GM23338 (cell line): ENCODE measurements at regions not wholly inside any gene's neighbourhood (a gene's known extent, or its start where the extent isn't known, plus 50 kb on each side); places are given as distances from the start of the nearest gene placed in this dataset.

Source experiments
- ATAC-seq: fragments of 200-7000 bp; cut with Tn5 transposase; 3 replicates; pipeline ENCODE4 v1.9.1; 2020
- DNase-seq: peaks from one replicate; pipeline ENCODE4 v3.0.0-alpha.2; 2015; ENCODE audit warnings: low spot score
- H2AFZ ChIP-seq: fragments of 200-600 bp; sonication (generic); 2 replicates; pipeline ENCODE4 v1.8.0; 2016; ENCODE audit warnings: antibody characterized with exemption, mild to moderate bottlenecking, moderate library complexity
- H3F3A ChIP-seq: fragments of 200-600 bp; sonication (generic); replicated peaks from 2 replicates; pipeline ENCODE4 v1.8.0; 2017; ENCODE audit warnings: antibody characterized with exemption, mixed run types, low read depth
- H3K27ac ChIP-seq: fragments of 200-600 bp; sonication (generic); 2 replicates; pipeline ENCODE4 v1.6.1; 2016; ENCODE audit warnings: low read depth
- H3K27me3 ChIP-seq: fragments of 200-600 bp; sonication (generic); 2 replicates; pipeline ENCODE4 v1.8.0; 2016; ENCODE audit warnings: mild to moderate bottlenecking, mixed run types, moderate library complexity; ENCODE audit not compliant: insufficient read depth
- H3K36me3 ChIP-seq: fragments of 200-600 bp; sonication (generic); 2 replicates; pipeline ENCODE4 v1.8.0; 2016; ENCODE audit warnings: mild to moderate bottlenecking; ENCODE audit not compliant: insufficient read depth
- H3K4me1 ChIP-seq: fragments of 200-600 bp; sonication (generic); 2 replicates; pipeline ENCODE4 v1.8.0; 2016; ENCODE audit warnings: mild to moderate bottlenecking, moderate library complexity; ENCODE audit not compliant: insufficient read depth
- H3K4me2 ChIP-seq: fragments of 200-600 bp; sonication (generic); 2 replicates; pipeline ENCODE4 v1.7.1; 2017; ENCODE audit warnings: mixed run types
- H3K4me3 ChIP-seq: fragments of 200-600 bp; sonication (generic); 2 replicates; pipeline ENCODE4 v1.6.1; 2016; ENCODE audit warnings: mixed run types
- H3K79me2 ChIP-seq: fragments of 200-600 bp; sonication (generic); replicated peaks from 2 replicates; pipeline ENCODE4 v1.8.0; 2017; ENCODE audit warnings: mild to moderate bottlenecking; ENCODE audit not compliant: insufficient read depth
- H3K9me2 ChIP-seq: fragments of 200-600 bp; sonication (generic); 2 replicates; pipeline ENCODE4 v1.8.0; 2017; ENCODE audit not compliant: insufficient read depth
- H4K20me1 ChIP-seq: fragments of 200-600 bp; sonication (generic); replicated peaks from 2 replicates; pipeline ENCODE4 v1.8.0; 2017; ENCODE audit warnings: mild to moderate bottlenecking; ENCODE audit not compliant: insufficient read depth
- H3K27ac Mint-ChIP-seq: 2 replicates; pipeline ENCODE4 v1.8.0; 2020; ENCODE audit warnings: inconsistent platforms, mild to moderate bottlenecking, moderate library complexity, mixed read lengths
- H3K27me3 Mint-ChIP-seq: 3 replicates; pipeline ENCODE4 v1.8.0; 2022; ENCODE audit warnings: low read depth, mild to moderate bottlenecking, moderate library complexity, mixed read lengths, inconsistent platforms; ENCODE audit not compliant: insufficient read depth, poor library complexity
- H3K36me3 Mint-ChIP-seq: 3 replicates; pipeline ENCODE4 v1.8.0; 2021; ENCODE audit warnings: low read depth, mild to moderate bottlenecking, inconsistent platforms, moderate library complexity, mixed read lengths
- H3K4me1 Mint-ChIP-seq: 3 replicates; pipeline ENCODE4 v1.8.0; 2020; ENCODE audit warnings: mild to moderate bottlenecking, inconsistent platforms, mixed read lengths
- H3K4me3 Mint-ChIP-seq: 3 replicates; pipeline ENCODE4 v1.8.0; 2021; ENCODE audit warnings: moderate library complexity, mild to moderate bottlenecking, inconsistent platforms, mixed read lengths
- H3K9me3 Mint-ChIP-seq: 3 replicates; pipeline ENCODE4 v1.8.0; 2020; ENCODE audit warnings: moderate library complexity, mild to moderate bottlenecking, inconsistent platforms, mixed read lengths
- ZNF114 ChIP-seq: fragments of 250-450 bp; sonication (Bioruptor Pico); IDR thresholded peaks from 2 replicates; pipeline ENCODE4 v1.5.0; 2020; ENCODE audit warnings: mild to moderate bottlenecking, moderate library complexity
- ZNF331 ChIP-seq: fragments of 250-450 bp; sonication (Bioruptor Pico); IDR thresholded peaks from 2 replicates; pipeline ENCODE4 v1.5.0; 2020; ENCODE audit warnings: low read depth, mild to moderate bottlenecking, moderate library complexity
- TF ChIP-seq, protein P1 (sequence below): IDR thresholded peaks from one replicate; pipeline ENCODE4 v1.6.1; 2018; ENCODE audit warnings: antibody characterized with exemption; ENCODE audit not compliant: unreplicated experiment
- TF ChIP-seq, protein P2 (sequence below): fragments of 250-450 bp; sonication (Bioruptor Pico); IDR thresholded peaks from 2 replicates; pipeline ENCODE4 v1.5.0; 2020; ENCODE audit warnings: mild to moderate bottlenecking, moderate library complexity

DNA sequence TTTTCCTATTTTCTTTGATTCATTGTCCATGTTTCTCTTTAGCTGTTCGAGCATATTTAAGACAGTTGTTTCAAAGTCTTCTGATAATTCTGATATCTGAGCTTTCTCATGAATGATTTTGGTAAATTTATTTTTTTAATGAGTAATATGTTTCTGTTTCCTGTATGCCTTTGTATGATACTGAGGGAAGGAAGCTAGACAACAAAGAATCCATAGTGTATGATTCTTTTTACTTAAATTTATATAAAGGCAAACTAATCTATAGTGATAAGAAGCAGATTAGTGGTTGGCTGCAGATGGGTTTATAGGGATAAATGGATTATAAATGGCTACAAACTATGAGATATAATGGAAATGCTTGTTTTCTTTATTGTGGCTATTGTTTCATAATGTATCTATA lies 352.7 kb upstream of the CDH2 start (continued):
- TF ChIP-seq, protein P1, sequence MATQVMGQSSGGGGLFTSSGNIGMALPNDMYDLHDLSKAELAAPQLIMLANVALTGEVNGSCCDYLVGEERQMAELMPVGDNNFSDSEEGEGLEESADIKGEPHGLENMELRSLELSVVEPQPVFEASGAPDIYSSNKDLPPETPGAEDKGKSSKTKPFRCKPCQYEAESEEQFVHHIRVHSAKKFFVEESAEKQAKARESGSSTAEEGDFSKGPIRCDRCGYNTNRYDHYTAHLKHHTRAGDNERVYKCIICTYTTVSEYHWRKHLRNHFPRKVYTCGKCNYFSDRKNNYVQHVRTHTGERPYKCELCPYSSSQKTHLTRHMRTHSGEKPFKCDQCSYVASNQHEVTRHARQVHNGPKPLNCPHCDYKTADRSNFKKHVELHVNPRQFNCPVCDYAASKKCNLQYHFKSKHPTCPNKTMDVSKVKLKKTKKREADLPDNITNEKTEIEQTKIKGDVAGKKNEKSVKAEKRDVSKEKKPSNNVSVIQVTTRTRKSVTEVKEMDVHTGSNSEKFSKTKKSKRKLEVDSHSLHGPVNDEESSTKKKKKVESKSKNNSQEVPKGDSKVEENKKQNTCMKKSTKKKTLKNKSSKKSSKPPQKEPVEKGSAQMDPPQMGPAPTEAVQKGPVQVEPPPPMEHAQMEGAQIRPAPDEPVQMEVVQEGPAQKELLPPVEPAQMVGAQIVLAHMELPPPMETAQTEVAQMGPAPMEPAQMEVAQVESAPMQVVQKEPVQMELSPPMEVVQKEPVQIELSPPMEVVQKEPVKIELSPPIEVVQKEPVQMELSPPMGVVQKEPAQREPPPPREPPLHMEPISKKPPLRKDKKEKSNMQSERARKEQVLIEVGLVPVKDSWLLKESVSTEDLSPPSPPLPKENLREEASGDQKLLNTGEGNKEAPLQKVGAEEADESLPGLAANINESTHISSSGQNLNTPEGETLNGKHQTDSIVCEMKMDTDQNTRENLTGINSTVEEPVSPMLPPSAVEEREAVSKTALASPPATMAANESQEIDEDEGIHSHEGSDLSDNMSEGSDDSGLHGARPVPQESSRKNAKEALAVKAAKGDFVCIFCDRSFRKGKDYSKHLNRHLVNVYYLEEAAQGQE: no peak

DNA sequence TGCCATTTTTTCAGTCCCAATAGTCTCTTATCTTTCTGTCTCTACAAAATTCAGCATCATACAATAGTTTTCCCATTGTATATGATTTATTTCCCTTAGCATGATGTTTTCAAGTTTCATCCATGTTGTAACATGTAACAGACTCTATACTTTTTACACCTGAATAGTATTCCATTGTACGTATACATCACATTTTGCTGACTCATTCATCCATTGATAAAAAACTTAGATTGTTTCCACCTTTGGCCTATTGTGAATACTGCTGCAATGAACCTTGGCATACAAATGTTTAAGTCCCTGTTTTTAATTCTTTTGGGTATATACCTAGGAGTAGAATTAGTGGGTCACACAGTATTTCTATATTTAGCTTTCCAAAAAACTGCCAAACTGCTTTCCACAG lies 349.3 kb upstream of the CDH2 start:
- Histone ChIP-seq H3K36me3 (no peaks in the 10 kb centered on the region), H3K4me1 (peaks cover 28% of the 10 kb centered on the region), H3K79me2 (no peaks in the 10 kb centered on the region), H3K9me2 (no peaks in the 10 kb centered on the region), H3K4me3 (no peak overlapping the region), H3K27ac (no peak overlapping the region), H3F3A (no peaks in the 10 kb centered on the region), H2AFZ (no peak overlapping the region), H4K20me1 (no peaks in the 10 kb centered on the region), H3K27me3 (no peaks in the 10 kb centered on the region), H3K4me2 (no peak overlapping the region)
- TF ChIP-seq ZNF331 (no peak), ZNF114 (CRISPR knock-in tag) (no peak)
- ATAC-seq: no peak
- no peaks in the 10 kb centered on the region for H3K27me3 Mint-ChIP-seq
- no peak overlapping the region for H3K4me3 Mint-ChIP-seq
- no peak for DNase-seq
- no peak overlapping the region for H3K27ac Mint-ChIP-seq
- H3K36me3 Mint-ChIP-seq: no peaks in the 10 kb centered on the region
- no peaks in the 10 kb centered on the region for H3K9me3 Mint-ChIP-seq
- peaks cover 18% of the 10 kb centered on the region; the same call in 2 of the 3 replicates for H3K4me1 Mint-ChIP-seq

DNA sequence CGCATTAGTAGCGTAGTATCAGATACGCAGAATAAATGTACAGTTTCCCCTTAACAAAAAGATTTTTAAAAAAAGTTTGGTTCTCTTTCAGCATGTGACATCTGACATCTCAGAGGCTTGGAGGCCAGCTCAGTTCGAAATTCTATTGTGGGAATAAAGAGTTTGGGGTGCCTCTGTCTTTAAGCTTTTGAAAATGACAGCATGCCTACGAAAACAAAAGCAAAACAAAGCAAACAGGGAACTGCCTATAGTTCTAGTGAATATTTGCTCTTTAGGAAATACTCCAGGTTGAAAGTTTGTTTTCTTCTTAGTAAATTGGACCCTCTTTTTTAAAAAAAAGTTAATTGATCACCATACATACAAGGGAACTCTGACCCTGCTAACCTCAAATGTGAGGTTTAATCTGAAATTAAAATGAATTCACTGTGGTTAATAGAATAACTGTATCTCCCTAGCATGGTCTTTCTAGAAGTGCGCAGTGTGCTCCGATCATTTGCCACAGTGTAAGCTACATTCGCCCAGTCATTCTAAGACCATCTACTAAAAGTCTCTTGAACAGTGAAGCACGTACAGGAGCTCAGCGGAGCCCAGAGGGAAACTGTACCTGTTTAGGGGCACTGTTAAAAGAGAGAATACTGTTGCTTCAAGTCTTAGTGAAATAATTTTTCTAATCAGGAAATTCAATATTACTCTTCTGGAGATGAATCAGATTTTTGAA lies 347.0 kb upstream of the CDH2 start:
- no peak overlapping the region for H3K4me3 ChIP-seq
- H3K4me1 ChIP-seq: peaks cover 28% of the 10 kb centered on the region
- TF ChIP-seq, protein P2, sequence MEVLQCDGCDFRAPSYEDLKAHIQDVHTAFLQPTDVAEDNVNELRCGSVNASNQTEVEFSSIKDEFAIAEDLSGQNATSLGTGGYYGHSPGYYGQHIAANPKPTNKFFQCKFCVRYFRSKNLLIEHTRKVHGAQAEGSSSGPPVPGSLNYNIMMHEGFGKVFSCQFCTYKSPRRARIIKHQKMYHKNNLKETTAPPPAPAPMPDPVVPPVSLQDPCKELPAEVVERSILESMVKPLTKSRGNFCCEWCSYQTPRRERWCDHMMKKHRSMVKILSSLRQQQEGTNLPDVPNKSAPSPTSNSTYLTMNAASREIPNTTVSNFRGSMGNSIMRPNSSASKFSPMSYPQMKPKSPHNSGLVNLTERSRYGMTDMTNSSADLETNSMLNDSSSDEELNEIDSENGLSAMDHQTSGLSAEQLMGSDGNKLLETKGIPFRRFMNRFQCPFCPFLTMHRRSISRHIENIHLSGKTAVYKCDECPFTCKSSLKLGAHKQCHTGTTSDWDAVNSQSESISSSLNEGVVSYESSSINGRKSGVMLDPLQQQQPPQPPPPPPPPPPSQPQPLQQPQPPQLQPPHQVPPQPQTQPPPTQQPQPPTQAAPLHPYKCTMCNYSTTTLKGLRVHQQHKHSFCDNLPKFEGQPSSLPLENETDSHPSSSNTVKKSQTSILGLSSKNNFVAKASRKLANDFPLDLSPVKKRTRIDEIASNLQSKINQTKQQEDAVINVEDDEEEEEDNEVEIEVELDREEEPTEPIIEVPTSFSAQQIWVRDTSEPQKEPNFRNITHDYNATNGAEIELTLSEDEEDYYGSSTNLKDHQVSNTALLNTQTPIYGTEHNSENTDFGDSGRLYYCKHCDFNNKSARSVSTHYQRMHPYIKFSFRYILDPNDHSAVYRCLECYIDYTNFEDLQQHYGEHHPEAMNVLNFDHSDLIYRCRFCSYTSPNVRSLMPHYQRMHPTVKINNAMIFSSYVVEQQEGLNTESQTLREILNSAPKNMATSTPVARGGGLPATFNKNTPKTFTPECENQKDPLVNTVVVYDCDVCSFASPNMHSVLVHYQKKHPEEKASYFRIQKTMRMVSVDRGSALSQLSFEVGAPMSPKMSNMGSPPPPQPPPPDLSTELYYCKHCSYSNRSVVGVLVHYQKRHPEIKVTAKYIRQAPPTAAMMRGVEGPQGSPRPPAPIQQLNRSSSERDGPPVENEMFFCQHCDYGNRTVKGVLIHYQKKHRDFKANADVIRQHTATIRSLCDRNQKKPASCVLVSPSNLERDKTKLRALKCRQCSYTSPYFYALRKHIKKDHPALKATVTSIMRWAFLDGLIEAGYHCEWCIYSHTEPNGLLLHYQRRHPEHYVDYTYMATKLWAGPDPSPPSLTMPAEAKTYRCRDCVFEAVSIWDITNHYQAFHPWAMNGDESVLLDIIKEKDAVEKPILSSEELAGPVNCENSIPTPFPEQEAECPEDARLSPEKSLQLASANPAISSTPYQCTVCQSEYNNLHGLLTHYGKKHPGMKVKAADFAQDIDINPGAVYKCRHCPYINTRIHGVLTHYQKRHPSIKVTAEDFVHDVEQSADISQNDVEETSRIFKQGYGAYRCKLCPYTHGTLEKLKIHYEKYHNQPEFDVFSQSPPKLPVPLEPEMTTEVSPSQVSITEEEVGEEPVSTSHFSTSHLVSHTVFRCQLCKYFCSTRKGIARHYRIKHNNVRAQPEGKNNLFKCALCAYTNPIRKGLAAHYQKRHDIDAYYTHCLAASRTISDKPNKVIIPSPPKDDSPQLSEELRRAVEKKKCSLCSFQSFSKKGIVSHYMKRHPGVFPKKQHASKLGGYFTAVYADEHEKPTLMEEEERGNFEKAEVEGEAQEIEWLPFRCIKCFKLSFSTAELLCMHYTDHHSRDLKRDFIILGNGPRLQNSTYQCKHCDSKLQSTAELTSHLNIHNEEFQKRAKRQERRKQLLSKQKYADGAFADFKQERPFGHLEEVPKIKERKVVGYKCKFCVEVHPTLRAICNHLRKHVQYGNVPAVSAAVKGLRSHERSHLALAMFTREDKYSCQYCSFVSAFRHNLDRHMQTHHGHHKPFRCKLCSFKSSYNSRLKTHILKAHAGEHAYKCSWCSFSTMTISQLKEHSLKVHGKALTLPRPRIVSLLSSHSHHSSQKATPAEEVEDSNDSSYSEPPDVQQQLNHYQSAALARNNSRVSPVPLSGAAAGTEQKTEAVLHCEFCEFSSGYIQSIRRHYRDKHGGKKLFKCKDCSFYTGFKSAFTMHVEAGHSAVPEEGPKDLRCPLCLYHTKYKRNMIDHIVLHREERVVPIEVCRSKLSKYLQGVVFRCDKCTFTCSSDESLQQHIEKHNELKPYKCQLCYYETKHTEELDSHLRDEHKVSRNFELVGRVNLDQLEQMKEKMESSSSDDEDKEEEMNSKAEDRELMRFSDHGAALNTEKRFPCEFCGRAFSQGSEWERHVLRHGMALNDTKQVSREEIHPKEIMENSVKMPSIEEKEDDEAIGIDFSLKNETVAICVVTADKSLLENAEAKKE (CRISPR knock-in tag): no peak
- H3K27me3 ChIP-seq: no peaks in the 10 kb centered on the region
- no peak for ATAC-seq
- no peaks in the 10 kb centered on the region for H3K9me2 ChIP-seq
- no peak overlapping the region for H3K4me2 ChIP-seq
- H3K27ac ChIP-seq: no peak overlapping the region
- H3K27ac Mint-ChIP-seq: no peak overlapping the region
- peaks cover 18% of the 10 kb centered on the region; the same call in 2 of the 3 replicates for H3K4me1 Mint-ChIP-seq
- H3K36me3 ChIP-seq: no peaks in the 10 kb centered on the region
- no peaks in the 10 kb centered on the region for H3F3A ChIP-seq
- H3K79me2 ChIP-seq: no peaks in the 10 kb centered on the region
- DNase-seq: no peak
- no peaks in the 10 kb centered on the region for H3K36me3 Mint-ChIP-seq
- no peak overlapping the region for H3K4me3 Mint-ChIP-seq
- H3K9me3 Mint-ChIP-seq: no peaks in the 10 kb centered on the region
- H3K27me3 Mint-ChIP-seq: no peaks in the 10 kb centered on the region
- no peak overlapping the region for H2AFZ ChIP-seq
- no peaks in the 10 kb centered on the region for H4K20me1 ChIP-seq
